ENCODE measurements at regions not wholly inside any gene's neighbourhood (a gene's known extent, or its start where the extent isn't known, plus 50 kb on each side); places are given as distances from the start of the nearest gene placed in this dataset.

DNA sequence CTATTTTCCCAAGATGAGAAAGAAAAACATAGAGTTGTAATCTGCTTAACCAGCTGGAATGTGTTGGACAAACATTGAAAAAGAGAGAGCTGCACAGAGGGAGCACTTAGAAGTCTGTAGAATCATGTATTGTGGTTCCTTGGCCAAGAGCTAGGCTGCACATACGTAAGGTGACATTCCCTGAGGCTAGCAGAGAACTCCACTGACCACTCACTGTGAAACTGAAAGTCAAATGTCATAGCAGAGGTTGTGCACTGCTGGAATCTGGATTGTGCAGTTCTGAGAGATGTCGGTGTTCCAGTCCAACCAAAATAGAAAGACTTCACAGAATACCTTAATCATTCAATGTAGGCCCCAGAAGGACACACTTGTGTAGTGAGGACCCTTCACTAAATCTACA is 772.8 kb upstream of the RAG2 start:
- TF ChIP-seq, protein P1, sequence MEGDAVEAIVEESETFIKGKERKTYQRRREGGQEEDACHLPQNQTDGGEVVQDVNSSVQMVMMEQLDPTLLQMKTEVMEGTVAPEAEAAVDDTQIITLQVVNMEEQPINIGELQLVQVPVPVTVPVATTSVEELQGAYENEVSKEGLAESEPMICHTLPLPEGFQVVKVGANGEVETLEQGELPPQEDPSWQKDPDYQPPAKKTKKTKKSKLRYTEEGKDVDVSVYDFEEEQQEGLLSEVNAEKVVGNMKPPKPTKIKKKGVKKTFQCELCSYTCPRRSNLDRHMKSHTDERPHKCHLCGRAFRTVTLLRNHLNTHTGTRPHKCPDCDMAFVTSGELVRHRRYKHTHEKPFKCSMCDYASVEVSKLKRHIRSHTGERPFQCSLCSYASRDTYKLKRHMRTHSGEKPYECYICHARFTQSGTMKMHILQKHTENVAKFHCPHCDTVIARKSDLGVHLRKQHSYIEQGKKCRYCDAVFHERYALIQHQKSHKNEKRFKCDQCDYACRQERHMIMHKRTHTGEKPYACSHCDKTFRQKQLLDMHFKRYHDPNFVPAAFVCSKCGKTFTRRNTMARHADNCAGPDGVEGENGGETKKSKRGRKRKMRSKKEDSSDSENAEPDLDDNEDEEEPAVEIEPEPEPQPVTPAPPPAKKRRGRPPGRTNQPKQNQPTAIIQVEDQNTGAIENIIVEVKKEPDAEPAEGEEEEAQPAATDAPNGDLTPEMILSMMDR (IDR thresholded peaks at IDR 0.05): no peak
- TF ChIP-seq POLR2A (IDR thresholded peaks at IDR 0.05) (no peak), EP300 (IDR thresholded peaks at IDR 0.05) (no peak), POLR2AphosphoS5 (IDR thresholded peaks at IDR 0.05) (no peak)

Measured in stomach (tissue), 4 donors.